Esophagus squamous epithelium (tissue), 5 donors: ENCODE measurements at regions not wholly inside any gene's neighbourhood (a gene's known extent, or its start where the extent isn't known, plus 50 kb on each side); places are given as distances from the start of the nearest gene placed in this dataset.

ENCODE experiments used
- DNase-seq: peaks from one replicate; lab custom pipeline; 2025; lab: John Stamatoyannopoulos, UW
- H3K27ac ChIP-seq, 4 donors: fragments of 200-600 bp; sonication (generic); one replicate each; pipeline ENCODE4 v1.5.1; 2016 to 2019; ENCODE audit warnings: mild to moderate bottlenecking in 1 of 4
- H3K27me3 ChIP-seq, 4 donors: fragments of 200-600 bp; sonication (generic); 1 replicate in 3 of 4; 2 replicates in 1 of 4; pipeline versions ENCODE4 v1.5.1 to v1.6.0; 2017 to 2021; ENCODE audit warnings: antibody characterized with exemption in 1 of 4
- H3K36me3 ChIP-seq, 3 donors: fragments of 200-600 bp; sonication (generic); one replicate each; pipeline ENCODE4 v1.5.1; 2016 to 2019
- H3K4me1 ChIP-seq, 3 donors: fragments of 200-600 bp; sonication (generic); one replicate each; pipeline ENCODE4 v1.5.1; 2017 to 2019
- H3K4me3 ChIP-seq, 4 donors: fragments of 200-600 bp; sonication (generic); 1 replicate in 3 of 4; 2 replicates in 1 of 4; pipeline ENCODE4 v1.5.1; 2016 to 2019; ENCODE audit warnings: mild to moderate bottlenecking in 2 of 4, moderate library complexity in 1 of 4
- H3K9me3 ChIP-seq, 3 donors: fragments of 200-600 bp; sonication (generic); one replicate each; pipeline ENCODE4 v1.5.1; 2016 to 2019
- POLR2A ChIP-seq, 4 donors: fragments of 450-650 bp; IDR thresholded peaks; one replicate each; pipeline ENCODE4 v1.6.1; 2017; ENCODE audit warnings: antibody characterized with exemption in 4 of 4, mild to moderate bottlenecking in 4 of 4, moderate library complexity in 3 of 4
- WGBS, 2 donors: methylation state at CpG; one replicate each; pipeline ENCODE4 v1.1.5; 2018; 5-methylcytosine and 5-hydroxymethylcytosine counted together
- intact Hi-C: fragments of 100-400 bp; cut with DNase I; formaldehyde crosslinking; loops from one replicate; pipeline ENCODE4 v1.15.0; 2022
- TF ChIP-seq, protein P1 (sequence below), 6 experiments: fragments of 450-650 bp in 4 of 6; fragments of 200-600 bp in 2 of 6; sonication (generic) in 2 of 6; IDR thresholded peaks; one replicate each; pipeline ENCODE4 v1.5.1; 2016 to 2019; ENCODE audit warnings: antibody characterized with exemption in 6 of 6, mild to moderate bottlenecking in 4 of 6, moderate library complexity in 4 of 6
- donor health status: DM: yes; HTN: yes; CAD: no.

DNA sequence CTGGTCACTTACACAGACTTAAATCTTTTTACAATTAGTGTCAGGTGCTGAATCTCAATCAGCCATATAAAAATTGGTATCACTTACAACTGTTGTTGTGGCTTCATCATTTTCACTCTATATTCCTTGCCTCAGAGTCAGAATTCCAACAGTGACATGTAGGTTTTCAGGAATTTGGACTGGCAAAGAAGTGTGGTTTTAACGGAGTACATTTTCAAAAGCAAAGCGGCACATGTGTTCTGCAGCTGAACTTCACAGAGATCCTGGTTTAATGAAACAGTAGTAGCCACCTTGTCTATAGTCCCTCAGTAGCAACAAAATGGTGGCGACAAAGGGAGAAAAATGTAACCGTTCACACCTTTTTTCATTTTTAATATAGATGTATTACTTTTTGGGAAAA, 486.6 kb downstream of the FAT4 start:
- intact Hi-C loops, result no loop called here
- Histone ChIP-seq H3K27ac (no peak overlapping the region), H3K9me3 (no peaks in the 10 kb centered on the region), H3K27me3 (no peaks in the 10 kb centered on the region), H3K36me3 (no peaks in the 10 kb centered on the region), H3K4me3 (no peak overlapping the region), H3K4me1 (no peaks in the 10 kb centered on the region)
- 88 to 97% methylated on average over 4 of the region's 4 CpGs for WGBS, 2 donors
- TF ChIP-seq, protein P1, sequence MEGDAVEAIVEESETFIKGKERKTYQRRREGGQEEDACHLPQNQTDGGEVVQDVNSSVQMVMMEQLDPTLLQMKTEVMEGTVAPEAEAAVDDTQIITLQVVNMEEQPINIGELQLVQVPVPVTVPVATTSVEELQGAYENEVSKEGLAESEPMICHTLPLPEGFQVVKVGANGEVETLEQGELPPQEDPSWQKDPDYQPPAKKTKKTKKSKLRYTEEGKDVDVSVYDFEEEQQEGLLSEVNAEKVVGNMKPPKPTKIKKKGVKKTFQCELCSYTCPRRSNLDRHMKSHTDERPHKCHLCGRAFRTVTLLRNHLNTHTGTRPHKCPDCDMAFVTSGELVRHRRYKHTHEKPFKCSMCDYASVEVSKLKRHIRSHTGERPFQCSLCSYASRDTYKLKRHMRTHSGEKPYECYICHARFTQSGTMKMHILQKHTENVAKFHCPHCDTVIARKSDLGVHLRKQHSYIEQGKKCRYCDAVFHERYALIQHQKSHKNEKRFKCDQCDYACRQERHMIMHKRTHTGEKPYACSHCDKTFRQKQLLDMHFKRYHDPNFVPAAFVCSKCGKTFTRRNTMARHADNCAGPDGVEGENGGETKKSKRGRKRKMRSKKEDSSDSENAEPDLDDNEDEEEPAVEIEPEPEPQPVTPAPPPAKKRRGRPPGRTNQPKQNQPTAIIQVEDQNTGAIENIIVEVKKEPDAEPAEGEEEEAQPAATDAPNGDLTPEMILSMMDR (IDR thresholded peaks at IDR 0.05), result no peak
- no peak for TF ChIP-seq POLR2A (IDR thresholded peaks at IDR 0.05)
- no peak for DNase-seq

DNA sequence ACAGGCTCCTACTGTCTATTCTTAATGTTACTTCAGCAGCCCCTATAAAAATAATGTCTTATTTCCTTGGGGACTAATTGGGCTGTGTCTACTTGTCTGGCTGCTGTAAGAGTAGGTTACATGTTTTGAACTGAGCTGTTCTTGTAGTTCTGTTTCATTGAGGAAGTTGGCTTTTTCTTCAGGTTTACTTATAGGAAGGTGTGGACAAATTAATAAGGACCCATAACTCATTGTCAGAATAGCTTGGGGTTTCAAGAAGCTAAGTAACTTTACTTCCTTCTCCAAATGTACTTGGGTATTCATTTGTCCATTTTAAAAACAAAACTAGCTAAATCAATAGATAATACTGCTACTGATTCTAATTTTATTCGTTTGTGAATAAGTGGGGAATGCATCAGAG, 487.2 kb downstream of the FAT4 start:
- 21 to 33% methylated on average over 1 of the region's 1 CpG for WGBS, 2 donors
- Histone ChIP-seq H3K27ac (no peak overlapping the region), H3K4me3 (no peak overlapping the region), H3K4me1 (no peaks in the 10 kb centered on the region), H3K9me3 (no peaks in the 10 kb centered on the region), H3K36me3 (no peaks in the 10 kb centered on the region), H3K27me3 (no peaks in the 10 kb centered on the region)
- no peak for DNase-seq
- intact Hi-C loops, result no loop called here
- no peak for TF ChIP-seq POLR2A (IDR thresholded peaks at IDR 0.05)
- TF ChIP-seq, protein P1 (IDR thresholded peaks at IDR 0.05), result no peak

DNA sequence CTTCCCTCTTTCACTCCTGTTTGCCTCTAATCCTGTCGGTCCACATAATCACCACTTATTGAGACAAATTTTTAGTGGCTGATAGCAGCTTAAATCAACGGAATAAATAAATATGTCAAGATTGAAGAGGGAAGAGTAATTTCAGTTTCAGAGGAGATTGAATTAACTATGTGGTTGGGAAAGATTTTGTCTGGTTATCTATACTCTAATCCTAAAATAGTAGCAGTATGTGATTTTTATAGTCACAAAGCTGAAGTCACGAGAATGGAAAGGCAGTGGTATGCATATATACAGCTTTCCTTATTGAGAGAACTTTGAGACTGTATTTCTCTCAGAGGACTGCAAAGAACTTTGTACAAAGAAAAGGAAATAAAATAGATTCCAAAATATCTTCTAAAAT, 493.3 kb downstream of the FAT4 start:
- no peak overlapping the region for H3K27ac ChIP-seq
- H3K36me3 ChIP-seq, result no peaks in the 10 kb centered on the region
- WGBS, 2 donors, result 40 to 57% methylated on average over 3 of the region's 3 CpGs
- intact Hi-C loops, result no loop called here
- H3K4me3 ChIP-seq, result no peak overlapping the region
- H3K4me1 ChIP-seq, result no peaks in the 10 kb centered on the region
- DNase-seq, result no peak
- TF ChIP-seq, protein P1 (IDR thresholded peaks at IDR 0.05), result no peak
- no peak for TF ChIP-seq POLR2A (IDR thresholded peaks at IDR 0.05)
- H3K9me3 ChIP-seq, result no peaks in the 10 kb centered on the region
- no peaks in the 10 kb centered on the region for H3K27me3 ChIP-seq

DNA sequence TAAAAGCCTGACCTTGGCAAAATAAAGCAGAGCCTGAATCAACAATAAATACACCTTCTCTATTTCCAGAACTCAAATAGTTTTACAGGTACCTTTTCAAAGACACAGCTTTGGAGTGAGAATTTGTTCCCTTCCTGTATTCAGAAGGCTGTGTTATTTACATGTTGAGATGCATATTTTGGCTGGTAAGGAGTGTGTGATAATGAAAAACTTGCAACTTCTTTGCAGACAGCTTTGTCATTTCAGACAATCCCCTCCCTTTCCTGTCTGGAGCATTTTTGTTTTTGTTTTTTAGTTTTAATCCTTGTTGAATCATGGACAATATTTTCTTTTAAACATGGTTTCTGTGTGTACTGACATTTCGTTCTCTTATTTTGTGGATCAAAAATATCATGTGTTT, 493.8 kb downstream of the FAT4 start:
- H3K27ac ChIP-seq, result no peak overlapping the region
- DNase-seq, result no peak
- no peaks in the 10 kb centered on the region for H3K4me1 ChIP-seq
- H3K27me3 ChIP-seq, result no peaks in the 10 kb centered on the region
- no peaks in the 10 kb centered on the region for H3K9me3 ChIP-seq
- H3K4me3 ChIP-seq, result no peak overlapping the region
- no peak for TF ChIP-seq POLR2A (IDR thresholded peaks at IDR 0.05)
- TF ChIP-seq, protein P1 (IDR thresholded peaks at IDR 0.05), result no peak
- intact Hi-C loops, result no loop called here
- H3K36me3 ChIP-seq, result no peaks in the 10 kb centered on the region
- WGBS, 2 donors, result 55 to 76% methylated on average over 1 of the region's 1 CpG

DNA sequence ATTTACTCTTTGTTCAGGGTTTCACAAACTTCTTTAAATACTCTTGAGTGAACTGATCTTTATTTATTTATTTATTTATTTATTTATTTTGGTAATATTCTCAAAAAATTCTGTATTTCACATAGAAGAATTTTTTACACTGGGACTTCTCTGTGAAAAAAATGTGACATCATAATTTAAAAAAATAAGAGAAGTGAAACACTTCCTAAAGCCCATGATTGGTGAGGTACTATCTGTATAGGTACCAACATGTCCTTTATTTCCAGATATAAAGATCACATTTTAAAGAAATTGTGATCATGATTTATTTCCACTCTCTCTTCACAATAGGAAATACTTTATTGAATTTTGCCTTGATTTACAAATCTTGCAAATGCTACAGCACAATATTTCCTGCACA, 497.1 kb downstream of the FAT4 start:
- H3K4me3 ChIP-seq, result no peak overlapping the region
- no peak for DNase-seq
- no peaks in the 10 kb centered on the region for H3K9me3 ChIP-seq
- TF ChIP-seq, protein P1 (IDR thresholded peaks at IDR 0.05), result no peak
- TF ChIP-seq POLR2A (IDR thresholded peaks at IDR 0.05), result no peak
- no peaks in the 10 kb centered on the region for H3K36me3 ChIP-seq
- no peaks in the 10 kb centered on the region for H3K4me1 ChIP-seq
- H3K27ac ChIP-seq, result no peak overlapping the region
- no peaks in the 10 kb centered on the region for H3K27me3 ChIP-seq
- intact Hi-C loops, result no loop called here
